Inferior parietal cortex (tissue), 1 donor: ENCODE measurements at regions not wholly inside any gene's neighbourhood (a gene's known extent, or its start where the extent isn't known, plus 50 kb on each side); places are given as distances from the start of the nearest gene placed in this dataset.
"Not testable (repeated sequence)": the region's sequence is repeated elsewhere in the genome, so short reads cannot be mapped to it uniquely, and the experiment has no call there.

Source experiments
- DNase-seq: peaks from one replicate; pipeline ENCODE4 v3.0.0-alpha.2; 2016; ENCODE audit errors: extremely low spot score

- peak; percentile 28 for DNase-seq
Observed at GRCh38 chr20:11672959-11673358, 244.7 kb upstream of the BTBD3 start.

DNA sequence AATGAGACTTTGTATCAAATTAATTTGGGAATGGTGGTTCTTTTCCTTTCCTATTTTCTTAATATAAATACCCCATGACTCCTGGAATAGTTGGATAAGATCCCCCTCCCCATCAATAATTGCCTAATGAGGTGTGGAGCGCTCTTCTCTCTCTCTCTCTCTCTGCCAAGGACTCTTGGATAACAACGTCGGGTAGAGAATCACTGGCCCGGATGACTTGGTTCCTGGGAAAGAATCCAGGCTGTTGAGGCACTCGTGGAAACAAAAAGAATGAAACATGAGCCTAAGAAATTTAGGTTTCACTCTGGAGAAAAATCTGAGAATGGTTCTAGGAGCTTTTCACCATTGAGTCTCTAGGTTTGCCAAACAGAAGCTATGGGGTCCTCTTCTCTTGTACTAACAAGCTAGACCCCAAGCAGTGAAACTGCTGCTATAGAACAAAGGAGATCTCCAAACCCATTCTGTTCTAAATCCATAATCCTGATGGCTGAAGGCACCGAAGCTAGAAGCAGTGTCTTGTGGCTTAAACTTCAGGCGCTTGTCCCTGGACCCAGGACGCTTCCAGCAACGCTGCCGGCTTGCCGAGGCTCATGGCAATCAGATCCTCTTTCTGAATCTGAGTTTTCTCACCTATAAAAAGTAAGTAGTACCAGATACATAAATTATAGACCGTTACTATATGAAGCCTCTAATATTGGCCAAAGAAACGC lies 241.6 kb upstream of the BTBD3 start:
- DNase-seq: peak; percentile 6

DNA sequence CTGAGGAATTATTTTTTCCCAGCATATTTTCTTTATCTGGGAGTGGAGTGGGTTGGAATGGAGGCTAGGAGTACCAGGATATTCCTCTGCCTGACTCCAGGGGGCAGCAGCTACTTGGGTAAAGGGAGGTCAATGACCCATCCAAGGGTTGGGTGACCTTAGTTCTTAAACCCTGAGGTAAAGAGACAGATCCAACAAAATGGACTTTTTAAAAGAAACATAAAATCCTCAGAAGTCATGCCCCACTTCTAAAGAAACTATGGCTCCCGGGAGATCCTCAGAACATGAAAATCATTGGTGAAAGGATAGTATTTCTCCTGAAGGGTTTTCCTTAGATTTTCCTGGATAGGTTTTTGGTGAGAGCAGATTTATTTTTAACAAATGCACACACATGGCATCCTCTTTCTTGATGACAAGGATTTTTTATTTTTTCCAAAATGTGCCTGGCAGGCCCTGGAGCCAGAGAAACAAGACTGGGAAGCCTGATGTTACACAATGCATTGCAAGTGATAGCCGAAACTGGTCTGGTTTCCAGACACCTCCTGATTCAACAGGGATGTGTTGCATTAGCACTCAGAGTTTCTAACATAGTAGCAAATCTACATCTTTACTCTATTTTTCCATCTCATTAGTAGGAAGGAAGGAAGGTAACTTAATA lies 240.9 kb upstream of the BTBD3 start:
- peak; percentile 53 for DNase-seq

DNA sequence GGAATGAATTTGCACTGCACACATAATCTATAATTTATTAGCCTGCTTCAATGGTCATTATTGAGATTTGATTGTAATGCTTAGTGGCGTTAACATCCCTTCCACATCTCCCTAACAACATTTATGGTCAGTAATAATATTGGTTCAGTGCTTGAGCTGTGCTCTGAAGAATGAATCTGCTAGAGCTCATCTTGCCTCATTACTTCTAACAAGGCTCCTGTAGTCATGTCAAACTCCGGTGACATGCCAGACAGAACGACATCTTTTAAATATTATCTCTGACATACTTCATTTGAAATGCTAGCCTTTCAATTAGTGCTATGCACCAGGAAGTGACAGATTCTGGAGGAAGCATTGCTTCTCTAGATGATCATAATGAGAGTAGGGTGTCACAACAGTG lies 240.3 kb upstream of the BTBD3 start:
- DNase-seq: no peak

DNA sequence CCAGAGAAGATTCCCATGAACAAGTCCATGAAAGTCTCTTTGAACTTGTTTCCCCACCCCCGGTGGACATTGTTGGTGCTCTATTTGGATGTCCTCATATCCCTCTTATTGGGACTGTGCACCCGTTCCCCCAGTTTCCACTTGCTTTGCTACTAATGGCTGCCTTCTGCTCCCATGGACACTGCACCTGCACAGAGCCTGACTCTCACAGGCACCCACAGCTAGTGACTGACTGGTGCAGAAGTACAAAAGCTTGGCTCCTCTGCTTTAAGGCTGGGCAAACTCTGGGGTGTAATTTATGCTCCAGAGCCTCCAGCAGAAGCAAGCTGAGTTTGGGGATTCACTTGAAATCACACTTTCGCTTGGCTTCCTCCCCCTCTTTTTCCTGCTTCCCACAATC lies 239.9 kb upstream of the BTBD3 start:
- peak; percentile 4 for DNase-seq

DNA sequence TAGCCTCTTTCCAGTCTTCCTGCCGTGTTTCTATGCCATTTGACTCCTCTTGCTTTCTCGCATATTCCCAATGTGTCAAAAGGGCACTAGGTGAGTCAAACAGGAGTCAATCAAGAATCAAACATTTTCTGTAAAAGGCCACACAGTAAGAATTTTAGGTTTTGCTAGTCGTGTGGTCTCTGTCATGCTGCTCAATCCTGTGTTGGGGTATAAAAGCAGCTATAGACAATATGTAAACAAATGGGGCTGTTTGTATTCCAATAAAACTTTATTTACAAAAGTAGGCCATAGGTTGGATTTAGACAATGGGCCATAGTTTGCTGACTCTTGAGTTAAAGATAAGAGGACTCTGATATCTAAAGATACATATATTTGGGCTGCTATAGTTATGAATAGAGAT lies 235.4 kb upstream of the BTBD3 start:
- no peak for DNase-seq

DNA sequence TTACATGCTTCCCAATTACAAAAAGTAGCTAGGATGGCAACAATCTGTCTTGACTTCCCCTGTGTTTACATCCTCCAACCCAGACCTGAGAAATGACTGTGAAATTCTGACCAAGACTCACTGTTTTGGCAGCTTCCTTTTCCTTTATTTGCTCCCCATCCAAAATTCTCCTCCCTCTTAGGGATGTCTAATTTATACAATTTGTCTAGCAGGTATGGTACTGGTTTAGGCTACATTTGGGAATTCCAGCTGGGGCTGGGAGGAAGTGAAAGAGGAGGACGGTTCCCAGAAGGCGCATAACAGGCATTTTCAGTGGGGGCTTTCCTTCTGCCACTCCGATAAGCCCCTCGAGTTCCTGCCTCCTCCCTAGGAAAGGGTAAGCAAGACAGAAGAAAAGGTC lies 231.5 kb upstream of the BTBD3 start:
- DNase-seq: no peak

GRCh38 chr20:11686820-11687543 lies 230.7 kb upstream of the BTBD3 start:
- DNase-seq: peak; percentile 32

DNA sequence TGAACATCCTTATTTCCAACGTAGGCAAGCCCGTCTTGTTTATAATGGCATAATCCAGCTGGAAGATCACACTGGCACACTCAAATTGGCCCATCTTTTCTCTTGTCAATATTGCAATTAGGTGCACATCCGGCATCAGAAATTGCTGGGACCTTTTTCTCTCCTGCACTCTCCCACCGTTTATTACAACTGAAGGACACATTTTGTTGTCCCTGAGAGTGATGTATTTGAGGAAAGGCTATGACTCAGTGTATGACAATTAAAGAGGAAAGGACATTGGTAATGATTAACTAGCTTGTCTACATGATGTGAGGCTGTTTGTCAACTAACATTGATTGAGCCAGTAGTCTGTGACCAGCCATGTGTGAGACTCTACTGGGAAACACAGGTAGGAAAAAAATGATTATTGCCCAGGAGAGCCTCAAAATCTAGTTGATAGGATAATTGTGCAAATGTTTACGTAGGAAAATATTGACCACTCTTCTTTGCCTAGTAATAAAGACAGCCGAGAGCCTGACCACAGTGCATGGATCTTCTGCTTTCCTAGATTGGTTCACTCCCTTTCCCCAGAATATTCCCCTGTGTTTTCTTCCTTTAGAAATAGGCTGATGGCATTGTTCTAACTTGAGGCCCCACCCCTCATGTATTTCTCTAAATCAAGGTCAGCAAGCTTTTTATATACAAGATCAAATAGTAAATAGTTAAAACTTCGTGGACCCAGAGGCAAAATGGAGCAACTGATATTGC lies 230.0 kb upstream of the BTBD3 start:
- DNase-seq: peak; percentile 9

- no peak for DNase-seq
Observed at GRCh38 chr20:11689262-11689661, 228.4 kb upstream of the BTBD3 start.

GRCh38 chr20:11691766-11692165 lies 225.9 kb upstream of the BTBD3 start:
- DNase-seq: no peak

GRCh38 chr20:11692567-11692966 lies 225.1 kb upstream of the BTBD3 start:
- no peak for DNase-seq

DNA sequence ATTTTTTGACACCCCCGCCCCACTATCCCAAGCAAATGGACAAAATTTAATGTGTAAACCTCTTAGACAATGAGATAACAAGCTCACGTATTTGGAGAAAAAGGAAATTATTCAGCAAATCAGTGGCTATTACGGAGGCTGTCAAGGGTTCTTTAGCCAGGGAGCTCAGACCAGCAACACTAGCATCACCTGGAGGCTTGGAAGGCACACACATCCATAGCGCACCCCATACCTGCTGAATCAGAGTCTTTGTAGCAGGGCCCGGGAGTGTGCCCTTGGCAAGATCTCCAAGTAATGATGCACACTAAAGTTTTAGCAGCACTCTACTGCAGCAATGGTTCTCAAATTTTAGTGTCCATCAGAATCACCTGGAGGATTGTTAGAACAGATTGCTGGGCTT lies 223.2 kb upstream of the BTBD3 start:
- DNase-seq: no peak

DNA sequence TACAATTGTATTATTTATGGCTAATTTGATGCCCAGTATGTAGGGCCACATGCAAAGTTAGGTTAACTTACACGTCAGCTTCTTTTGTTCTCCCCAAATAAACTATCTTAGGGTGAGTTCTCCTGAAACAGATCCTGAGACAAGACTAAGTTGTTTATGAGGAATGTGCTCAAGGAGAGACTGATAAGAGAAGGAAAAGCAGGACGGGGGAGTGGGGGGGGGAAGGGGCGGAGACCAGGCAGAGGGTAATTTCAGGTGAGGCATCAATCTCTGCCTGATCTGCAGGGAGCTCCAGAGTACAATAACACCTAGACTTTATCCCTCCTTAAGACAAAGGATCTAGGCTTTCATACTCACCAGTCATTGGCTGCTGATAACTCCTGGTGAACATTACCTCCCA lies 220.6 kb upstream of the BTBD3 start:
- DNase-seq: no peak

GRCh38 chr20:11697646-11698045 lies 220.0 kb upstream of the BTBD3 start:
- no peak for DNase-seq

DNA sequence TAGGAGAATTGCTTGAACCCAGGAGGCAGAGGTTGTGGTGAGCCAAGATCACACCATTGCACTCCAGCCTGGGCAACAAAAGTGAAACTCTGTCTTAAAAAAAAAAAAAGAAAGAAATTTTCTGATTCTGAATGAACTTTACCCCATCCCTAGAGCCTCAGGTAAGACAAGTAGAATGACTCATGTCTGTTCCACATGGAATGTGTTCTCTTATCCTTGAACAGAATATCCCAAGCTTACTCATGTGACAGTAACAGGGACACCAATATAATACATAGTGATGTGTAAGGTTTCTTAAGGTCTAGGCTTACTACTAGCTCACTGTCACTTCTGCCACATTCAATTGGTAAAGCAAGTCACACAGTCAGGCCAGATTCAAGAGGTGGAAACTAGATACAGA lies 219.6 kb upstream of the BTBD3 start:
- DNase-seq: no peak

DNA sequence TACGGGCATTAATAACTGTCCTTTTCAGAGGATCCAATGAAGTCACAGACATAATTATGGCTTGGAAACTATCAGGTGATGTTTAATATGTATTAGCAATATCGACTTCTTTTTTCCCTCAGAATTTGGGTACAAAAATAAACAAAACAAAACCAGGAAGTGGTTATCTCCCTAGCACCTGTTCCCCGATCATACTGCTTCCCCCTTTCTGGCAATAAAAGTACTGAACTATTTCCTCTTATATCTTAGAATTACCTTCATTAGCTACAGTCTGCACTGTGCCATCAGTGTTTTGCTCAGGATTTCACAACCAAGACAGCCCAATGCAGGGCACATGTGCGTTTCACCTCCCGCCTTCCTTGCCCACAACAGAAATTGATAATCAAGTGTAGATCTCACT lies 216.9 kb upstream of the BTBD3 start:
- no peak for DNase-seq

GRCh38 chr20:11702721-11703518 lies 214.8 kb upstream of the BTBD3 start:
- DNase-seq: no peak

GRCh38 chr20:11705512-11705911 lies 212.2 kb upstream of the BTBD3 start:
- no peak for DNase-seq

- not testable (repeated sequence) for DNase-seq
Observed at GRCh38 chr20:11708223-11708622, 209.5 kb upstream of the BTBD3 start.

DNA sequence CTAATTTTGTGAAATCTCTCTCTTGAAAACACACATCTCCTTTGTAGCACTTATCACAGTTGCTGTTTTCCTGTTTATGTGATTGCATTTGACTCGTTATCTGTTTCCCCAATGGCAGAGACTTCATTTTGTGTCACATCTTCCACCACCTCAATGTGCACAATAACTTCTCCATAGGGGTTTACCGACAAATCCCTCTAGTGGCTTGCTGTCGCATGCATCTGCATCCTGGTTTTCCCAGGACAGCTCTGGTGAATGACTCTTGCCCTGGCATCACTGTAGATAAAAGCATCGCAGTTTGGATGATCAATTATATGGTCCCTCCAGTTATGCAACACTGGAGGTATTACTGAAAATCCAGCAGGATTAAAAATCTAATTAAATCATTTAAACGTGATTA lies 206.5 kb upstream of the BTBD3 start:
- no peak for DNase-seq
